Stimulated activated CD8-positive, alpha-beta memory T cell treated with anti-CD3 and anti-CD28 coated beads, Interleukin-15, amount 100 ng/mL, for 4 hours (primary cell): ENCODE measurements at regions not wholly inside any gene's neighbourhood (a gene's known extent, or its start where the extent isn't known, plus 50 kb on each side); places are given as distances from the start of the nearest gene placed in this dataset.
"Not testable (repeated sequence)": the region's sequence is repeated elsewhere in the genome, so short reads cannot be mapped to it uniquely, and the experiment has no call there.

Experiments
- DNase-seq, 2 donors: peaks; one replicate each; pipeline ENCODE4 v3.0.0-alpha.2; 2020; ENCODE audit warnings: low read depth in 2 of 2

- DNase-seq, result not testable (repeated sequence)
Observed at GRCh38 chr7:55705728-55706450, 133.6 kb upstream of the VOPP1 start.

- not testable (repeated sequence) for DNase-seq
Observed at GRCh38 chr7:55702831-55703230, 130.5 kb upstream of the VOPP1 start.

- not testable (repeated sequence) for DNase-seq
Observed at GRCh38 chr7:55699450-55699842, 127.1 kb upstream of the VOPP1 start.

GRCh38 chr7:55698607-55699449, 126.5 kb upstream of the VOPP1 start:
- DNase-seq, result not testable (repeated sequence)

- not testable (repeated sequence) for DNase-seq
Observed at GRCh38 chr7:55695893-55696701, 123.8 kb upstream of the VOPP1 start.

- not testable (repeated sequence) for DNase-seq
Observed at GRCh38 chr7:55694484-55694883, 122.2 kb upstream of the VOPP1 start.

GRCh38 chr7:55688684-55689681, 116.7 kb upstream of the VOPP1 start:
- not testable (repeated sequence) for DNase-seq

- not testable (repeated sequence) for DNase-seq
Observed at GRCh38 chr7:55688261-55688660, 116.0 kb upstream of the VOPP1 start.

- DNase-seq, result not testable (repeated sequence)
Observed at GRCh38 chr7:55687252-55687651, 115.0 kb upstream of the VOPP1 start.

GRCh38 chr7:55686771-55687170, 114.5 kb upstream of the VOPP1 start:
- DNase-seq, result not testable (repeated sequence)

- not testable (repeated sequence) for DNase-seq
Observed at GRCh38 chr7:55683501-55683900, 111.2 kb upstream of the VOPP1 start.

GRCh38 chr7:55675589-55675988, 103.3 kb upstream of the VOPP1 start:
- not testable (repeated sequence) for DNase-seq

GRCh38 chr7:55673525-55673924, 101.2 kb upstream of the VOPP1 start:
- not testable (repeated sequence) for DNase-seq

GRCh38 chr7:55672084-55672483, 99.8 kb upstream of the VOPP1 start:
- DNase-seq, result not testable (repeated sequence)

GRCh38 chr7:55657654-55658053, 85.4 kb upstream of the VOPP1 start:
- no peak for DNase-seq

GRCh38 chr7:55651057-55651456, 78.8 kb upstream of the VOPP1 start:
- DNase-seq, result no peak

GRCh38 chr7:55649238-55649637, 76.9 kb upstream of the VOPP1 start:
- no peak for DNase-seq

GRCh38 chr7:55644567-55644966, 72.3 kb upstream of the VOPP1 start:
- no peak for DNase-seq

- DNase-seq, result no peak
Observed at GRCh38 chr7:55642266-55642665, 70.0 kb upstream of the VOPP1 start.

GRCh38 chr7:55641811-55642210, 69.5 kb upstream of the VOPP1 start:
- DNase-seq, result no peak

- peak in 1 of 2 donors; percentile 18 for DNase-seq
Observed at GRCh38 chr7:55641273-55641691, 69.0 kb upstream of the VOPP1 start.
